Nephron (organoid): ENCODE measurements at regions not wholly inside any gene's neighbourhood (a gene's known extent, or its start where the extent isn't known, plus 50 kb on each side); places are given as distances from the start of the nearest gene placed in this dataset.
A peak's percentile ranks its signal among the peaks of the same experiment; 100 is the strongest.

Source experiments
- H3K27ac Mint-ChIP-seq, 3 experiments: 2 replicates each; pipeline ENCODE4 v1.8.0; 2020; ENCODE audit warnings: mixed read lengths in 3 of 3, mild to moderate bottlenecking in 2 of 3, moderate library complexity in 1 of 3
- H3K27me3 Mint-ChIP-seq: 2 replicates; pipeline ENCODE4 v1.8.0; 2021; ENCODE audit warnings: low read depth, mild to moderate bottlenecking, moderate library complexity, mixed read lengths
- H3K36me3 Mint-ChIP-seq: 2 replicates; pipeline ENCODE4 v1.8.0; 2020; ENCODE audit warnings: low read depth, mixed read lengths
- H3K4me1 Mint-ChIP-seq: 2 replicates; pipeline ENCODE4 v1.8.0; 2020; ENCODE audit warnings: mixed read lengths
- H3K4me3 Mint-ChIP-seq, 3 experiments: 2 replicates each; pipeline ENCODE4 v1.8.0; 2020; ENCODE audit warnings: mild to moderate bottlenecking in 3 of 3, mixed read lengths in 3 of 3, moderate library complexity in 2 of 3
- H3K9me3 Mint-ChIP-seq: 2 replicates; pipeline ENCODE4 v1.8.0; 2020; ENCODE audit warnings: mixed read lengths
- CTCF ChIP-seq, 3 experiments: fragments of 200-600 bp; sonication (generic); IDR thresholded peaks; one replicate each; pipeline ENCODE4 v1.5.0; 2021; ENCODE audit warnings: antibody characterized with exemption in 3 of 3; ENCODE audit not compliant: unreplicated experiment in 3 of 3

GRCh38 chr14:98614741-98615140, 657.3 kb downstream of the BCL11B start:
- H3K9me3 Mint-ChIP-seq: peaks cover 16% of the 10 kb centered on the region
- H3K4me1 Mint-ChIP-seq: no peaks in the 10 kb centered on the region
- H3K27ac Mint-ChIP-seq: no peak overlapping the region
- H3K27me3 Mint-ChIP-seq: peaks cover 9% of the 10 kb centered on the region
- H3K36me3 Mint-ChIP-seq: no peaks in the 10 kb centered on the region
- no peak overlapping the region for H3K4me3 Mint-ChIP-seq
- TF ChIP-seq CTCF (IDR thresholded peaks at IDR 0.05; ENCODE audit: unreplicated experiment in 3 of 3): no peak

GRCh38 chr14:98622208-98623051, 649.6 kb downstream of the BCL11B start:
- Mint-ChIP-seq H3K4me1 (no peaks in the 10 kb centered on the region), H3K36me3 (no peaks in the 10 kb centered on the region), H3K4me3 (no peak overlapping the region), H3K27ac (no peak overlapping the region), H3K9me3 (peaks cover 38% of the 10 kb centered on the region), H3K27me3 (no peaks in the 10 kb centered on the region)
- TF ChIP-seq CTCF (IDR thresholded peaks at IDR 0.05; ENCODE audit: unreplicated experiment in 3 of 3): no peak

GRCh38 chr14:98623788-98624415, 648.1 kb downstream of the BCL11B start:
- peaks cover 33% of the 10 kb centered on the region for H3K9me3 Mint-ChIP-seq
- H3K36me3 Mint-ChIP-seq: no peaks in the 10 kb centered on the region
- H3K27ac Mint-ChIP-seq: no peak overlapping the region
- no peaks in the 10 kb centered on the region for H3K4me1 Mint-ChIP-seq
- TF ChIP-seq CTCF (IDR thresholded peaks at IDR 0.05; ENCODE audit: unreplicated experiment in 3 of 3): no peak
- no peak overlapping the region for H3K4me3 Mint-ChIP-seq
- H3K27me3 Mint-ChIP-seq: peaks cover 3% of the 10 kb centered on the region

GRCh38 chr14:98633380-98633779, 638.6 kb downstream of the BCL11B start:
- H3K36me3 Mint-ChIP-seq: no peaks in the 10 kb centered on the region
- no peaks in the 10 kb centered on the region for H3K27me3 Mint-ChIP-seq
- peak overlapping the region in 1 of 3 experiments; percentile 28 for H3K27ac Mint-ChIP-seq
- H3K9me3 Mint-ChIP-seq: peaks cover 2% of the 10 kb centered on the region
- H3K4me1 Mint-ChIP-seq: peaks cover 19% of the 10 kb centered on the region
- H3K4me3 Mint-ChIP-seq: peak overlapping the region in 1 of 3 experiments; percentile 14
- TF ChIP-seq CTCF (IDR thresholded peaks at IDR 0.05; ENCODE audit: unreplicated experiment in 3 of 3): no peak

GRCh38 chr14:98634043-98634820, 637.8 kb downstream of the BCL11B start:
- no peak for TF ChIP-seq CTCF (IDR thresholded peaks at IDR 0.05; ENCODE audit: unreplicated experiment in 3 of 3)
- Mint-ChIP-seq H3K36me3 (no peaks in the 10 kb centered on the region), H3K4me1 (peaks cover 19% of the 10 kb centered on the region), H3K9me3 (peaks cover 2% of the 10 kb centered on the region), H3K27ac (no peak overlapping the region), H3K4me3 (no peak overlapping the region), H3K27me3 (no peaks in the 10 kb centered on the region)
